GM12878 (cell line): ENCODE measurements at regions not wholly inside any gene's neighbourhood (a gene's known extent, or its start where the extent isn't known, plus 50 kb on each side); places are given as distances from the start of the nearest gene placed in this dataset.

Source experiments
- ATAC-seq: fragments of 200-7000 bp; cut with Tn5 transposase; 3 replicates; pipeline ENCODE4 v1.9.1; 2020; ENCODE audit warnings: mild to moderate bottlenecking, moderate library complexity
- BruUV-seq: library from RNA; stranded (reverse); fragments of 400-500 nt; replicated peaks from 2 replicates; lab custom pipeline; 2021; lab: Mats Ljungman, UMichigan
- CTCF ChIA-PET: fragments of 300-600 bp; sonication (Branson Sonifier 250); formaldehyde crosslinking; extraction: SDS; loops from one replicate; lab custom pipeline; 2021; ENCODE audit warnings: inconsistent platforms; lab: Yijun Ruan, JAX
- POLR2A ChIA-PET: fragments of 350-600 bp; formaldehyde crosslinking; extraction: SDS; loops from one replicate; lab custom pipeline; 2021; ENCODE audit warnings: inconsistent platforms; lab: Charles Lee
- RAD21 ChIA-PET: fragments of 300-600 bp; sonication (Branson Sonifier 250); formaldehyde crosslinking; loops from one replicate; lab custom pipeline; 2023; ENCODE audit warnings: antibody characterized with exemption; ENCODE audit not compliant: unreplicated experiment; lab: Charles Lee
- SMC1A ChIA-PET: fragments of 300-600 bp; sonication (Branson Sonifier 250); formaldehyde crosslinking; loops from one replicate; lab custom pipeline; 2023; ENCODE audit not compliant: unreplicated experiment, uncharacterized antibody; lab: Charles Lee
- DNase-seq: peaks from one replicate; pipeline ENCODE4 v3.0.0-alpha.2; 2011; ENCODE audit warnings: low read depth, low spot score
- FAIRE-seq: peaks from 3 replicates; lab custom pipeline; 2011; peaks lifted over from hg19 to GRCh38; lab: Jason Lieb, UNC
- H2AFZ ChIP-seq: 2 replicates; pipeline ENCODE4 v1.6.0; 2011; ENCODE audit warnings: low read depth, low read length, control low read depth; ENCODE audit not compliant: control insufficient read depth
- H3K27ac ChIP-seq: 2 replicates; pipeline ENCODE4 v1.5.1; 2011; ENCODE audit warnings: control low read depth; ENCODE audit not compliant: control insufficient read depth, insufficient read depth
- H3K27me3 ChIP-seq, 2 experiments: replicated peaks in 1 of 2; 2 replicates each; pipeline versions ENCODE4 v1.6.0 to v1.6.1; 2011; ENCODE audit warnings: low read length in 1 of 2; ENCODE audit not compliant: control insufficient read depth in 2 of 2, insufficient read depth in 2 of 2
- H3K36me3 ChIP-seq, 2 experiments: 2 replicates each; pipeline ENCODE4 v1.5.1; 2011; ENCODE audit warnings: low read length in 1 of 2; ENCODE audit not compliant: control insufficient read depth in 2 of 2, insufficient read depth in 2 of 2
- H3K4me1 ChIP-seq: 2 replicates; pipeline ENCODE4 v1.6.1; 2011; ENCODE audit warnings: mild to moderate bottlenecking, low read length, moderate library complexity, mixed read lengths; ENCODE audit not compliant: control insufficient read depth, insufficient read depth
- H3K4me2 ChIP-seq: 2 replicates; pipeline ENCODE4 v1.6.0; 2011; ENCODE audit warnings: control low read depth; ENCODE audit not compliant: control insufficient read depth, insufficient read depth
- H3K4me3 ChIP-seq: fragments of 200-600 bp; sonication (generic); 2 replicates; pipeline ENCODE4 v1.5.1; 2016
- H3K79me2 ChIP-seq: 2 replicates; pipeline ENCODE4 v1.6.0; 2011; ENCODE audit warnings: low read length; ENCODE audit not compliant: control insufficient read depth, insufficient read depth
- H3K9ac ChIP-seq: 2 replicates; pipeline ENCODE4 v1.8.0; 2011; ENCODE audit warnings: low read length, control low read depth, mixed read lengths; ENCODE audit not compliant: control insufficient read depth, insufficient read depth
- H3K9me3 ChIP-seq: replicated peaks from 3 replicates; pipeline ENCODE4 v1.5.1; 2011; ENCODE audit warnings: mild to moderate bottlenecking, low read length; ENCODE audit not compliant: control insufficient read depth, insufficient read depth
- H4K20me1 ChIP-seq: 2 replicates; pipeline ENCODE4 v1.6.0; 2011; ENCODE audit not compliant: control insufficient read depth, insufficient read depth
- BRCA1 ChIP-seq: IDR thresholded peaks from 2 replicates; pipeline ENCODE4 v1.6.1; 2011; ENCODE audit warnings: low read depth, low read length, improper control_type of control experiment
- CREB1 ChIP-seq: IDR thresholded peaks from 2 replicates; pipeline ENCODE4 v1.6.1; 2012; ENCODE audit warnings: low read depth, mild to moderate bottlenecking, inconsistent platforms
- WGBS: methylation state at CpG from one replicate; pipeline ENCODE4 v1.1.6; 2016; ENCODE audit warnings: low lambda C conversion rate; ENCODE audit not compliant: insufficient replicate concordance, insufficient coverage; ENCODE audit errors: missing lambda C conversion rate; 5-methylcytosine and 5-hydroxymethylcytosine counted together
- in situ Hi-C: fragments of 300-500 bp; cut with MboI; formaldehyde crosslinking; loops from 9 replicates; pipeline ENCODE4 v1.14.3; 2018; ENCODE audit warnings: mixed read lengths
- intact Hi-C: fragments of 100-400 bp; cut with micrococcal nuclease; formaldehyde crosslinking; loops from one replicate; pipeline ENCODE4 v1.14.2; 2022; ENCODE audit not compliant: unreplicated experiment
- TF ChIP-seq, protein P1 (sequence below): fragments of 450-650 bp; IDR thresholded peaks from 2 replicates; pipeline ENCODE4 v1.6.1; 2018; ENCODE audit warnings: borderline replicate concordance, mild to moderate bottlenecking; ENCODE audit not compliant: partially characterized antibody
- TF ChIP-seq, protein P2 (sequence below): fragments of 450-650 bp; formaldehyde crosslinking; IDR thresholded peaks from 2 replicates; pipeline ENCODE4 v1.4.0; 2020; ENCODE audit warnings: mild to moderate bottlenecking, moderate library complexity
- TF ChIP-seq, protein P3 (sequence below): IDR thresholded peaks from 2 replicates; pipeline ENCODE4 v1.6.1; 2012; ENCODE audit warnings: improper control_type of control experiment, low read depth, low read length; ENCODE audit not compliant: insufficient replicate concordance
- TF ChIP-seq, protein P4 (sequence below): fragments of 450-650 bp; IDR thresholded peaks from 2 replicates; pipeline ENCODE4 v1.6.1; 2017; ENCODE audit warnings: borderline replicate concordance

DNA sequence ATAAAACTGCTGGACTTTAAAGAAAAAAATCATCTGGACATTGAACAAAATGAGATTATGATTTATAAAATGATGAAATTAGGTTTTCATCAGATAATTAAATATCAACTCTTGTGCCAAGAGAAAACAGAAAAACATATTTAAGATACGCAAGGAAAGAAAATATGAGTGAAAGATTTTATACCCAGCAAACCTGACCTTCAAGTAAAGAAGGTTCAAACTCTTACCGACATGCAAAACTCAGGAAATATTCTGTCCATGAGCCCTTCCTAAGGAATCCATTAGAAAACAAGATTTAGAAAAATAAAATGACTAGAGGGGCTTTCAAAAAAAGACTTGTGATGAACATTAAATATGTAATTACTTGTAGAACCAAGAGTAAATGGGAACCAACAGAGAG, 257.2 kb upstream of the ARID1B start:
- no peak for DNase-seq
- CTCF ChIA-PET = no interaction called here
- Histone ChIP-seq H3K9me3 (no peaks in the 10 kb centered on the region; the same call in 1 of the 3 replicates), H3K79me2 (no peaks in the 10 kb centered on the region), H3K4me3 (no peak overlapping the region), H3K27ac (no peak overlapping the region), H3K36me3 (no peaks in the 10 kb centered on the region), H2AFZ (no peak overlapping the region), H4K20me1 (no peaks in the 10 kb centered on the region), H3K9ac (no peak overlapping the region), H3K4me2 (no peak overlapping the region), H3K4me1 (no peaks in the 10 kb centered on the region), H3K27me3 (no peaks in the 10 kb centered on the region; a peak in 1 of 4 replicates)
- no peak for ATAC-seq
- TF ChIP-seq, protein P1, sequence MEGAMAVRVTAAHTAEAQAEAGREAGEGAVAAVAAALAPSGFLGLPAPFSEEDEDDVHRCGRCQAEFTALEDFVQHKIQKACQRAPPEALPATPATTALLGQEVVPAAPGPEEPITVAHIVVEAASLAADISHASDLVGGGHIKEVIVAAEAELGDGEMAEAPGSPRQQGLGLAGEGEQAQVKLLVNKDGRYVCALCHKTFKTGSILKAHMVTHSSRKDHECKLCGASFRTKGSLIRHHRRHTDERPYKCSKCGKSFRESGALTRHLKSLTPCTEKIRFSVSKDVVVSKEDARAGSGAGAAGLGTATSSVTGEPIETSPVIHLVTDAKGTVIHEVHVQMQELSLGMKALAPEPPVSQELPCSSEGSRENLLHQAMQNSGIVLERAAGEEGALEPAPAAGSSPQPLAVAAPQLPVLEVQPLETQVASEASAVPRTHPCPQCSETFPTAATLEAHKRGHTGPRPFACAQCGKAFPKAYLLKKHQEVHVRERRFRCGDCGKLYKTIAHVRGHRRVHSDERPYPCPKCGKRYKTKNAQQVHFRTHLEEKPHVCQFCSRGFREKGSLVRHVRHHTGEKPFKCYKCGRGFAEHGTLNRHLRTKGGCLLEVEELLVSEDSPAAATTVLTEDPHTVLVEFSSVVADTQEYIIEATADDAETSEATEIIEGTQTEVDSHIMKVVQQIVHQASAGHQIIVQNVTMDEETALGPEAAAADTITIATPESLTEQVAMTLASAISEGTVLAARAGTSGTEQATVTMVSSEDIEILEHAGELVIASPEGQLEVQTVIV = no peak
- no peak for TF ChIP-seq CREB1
- TF ChIP-seq, protein P2, sequence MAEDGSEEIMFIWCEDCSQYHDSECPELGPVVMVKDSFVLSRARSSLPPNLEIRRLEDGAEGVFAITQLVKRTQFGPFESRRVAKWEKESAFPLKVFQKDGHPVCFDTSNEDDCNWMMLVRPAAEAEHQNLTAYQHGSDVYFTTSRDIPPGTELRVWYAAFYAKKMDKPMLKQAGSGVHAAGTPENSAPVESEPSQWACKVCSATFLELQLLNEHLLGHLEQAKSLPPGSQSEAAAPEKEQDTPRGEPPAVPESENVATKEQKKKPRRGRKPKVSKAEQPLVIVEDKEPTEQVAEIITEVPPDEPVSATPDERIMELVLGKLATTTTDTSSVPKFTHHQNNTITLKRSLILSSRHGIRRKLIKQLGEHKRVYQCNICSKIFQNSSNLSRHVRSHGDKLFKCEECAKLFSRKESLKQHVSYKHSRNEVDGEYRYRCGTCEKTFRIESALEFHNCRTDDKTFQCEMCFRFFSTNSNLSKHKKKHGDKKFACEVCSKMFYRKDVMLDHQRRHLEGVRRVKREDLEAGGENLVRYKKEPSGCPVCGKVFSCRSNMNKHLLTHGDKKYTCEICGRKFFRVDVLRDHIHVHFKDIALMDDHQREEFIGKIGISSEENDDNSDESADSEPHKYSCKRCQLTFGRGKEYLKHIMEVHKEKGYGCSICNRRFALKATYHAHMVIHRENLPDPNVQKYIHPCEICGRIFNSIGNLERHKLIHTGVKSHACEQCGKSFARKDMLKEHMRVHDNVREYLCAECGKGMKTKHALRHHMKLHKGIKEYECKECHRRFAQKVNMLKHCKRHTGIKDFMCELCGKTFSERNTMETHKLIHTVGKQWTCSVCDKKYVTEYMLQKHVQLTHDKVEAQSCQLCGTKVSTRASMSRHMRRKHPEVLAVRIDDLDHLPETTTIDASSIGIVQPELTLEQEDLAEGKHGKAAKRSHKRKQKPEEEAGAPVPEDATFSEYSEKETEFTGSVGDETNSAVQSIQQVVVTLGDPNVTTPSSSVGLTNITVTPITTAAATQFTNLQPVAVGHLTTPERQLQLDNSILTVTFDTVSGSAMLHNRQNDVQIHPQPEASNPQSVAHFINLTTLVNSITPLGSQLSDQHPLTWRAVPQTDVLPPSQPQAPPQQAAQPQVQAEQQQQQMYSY = no peak
- TF ChIP-seq, protein P3, sequence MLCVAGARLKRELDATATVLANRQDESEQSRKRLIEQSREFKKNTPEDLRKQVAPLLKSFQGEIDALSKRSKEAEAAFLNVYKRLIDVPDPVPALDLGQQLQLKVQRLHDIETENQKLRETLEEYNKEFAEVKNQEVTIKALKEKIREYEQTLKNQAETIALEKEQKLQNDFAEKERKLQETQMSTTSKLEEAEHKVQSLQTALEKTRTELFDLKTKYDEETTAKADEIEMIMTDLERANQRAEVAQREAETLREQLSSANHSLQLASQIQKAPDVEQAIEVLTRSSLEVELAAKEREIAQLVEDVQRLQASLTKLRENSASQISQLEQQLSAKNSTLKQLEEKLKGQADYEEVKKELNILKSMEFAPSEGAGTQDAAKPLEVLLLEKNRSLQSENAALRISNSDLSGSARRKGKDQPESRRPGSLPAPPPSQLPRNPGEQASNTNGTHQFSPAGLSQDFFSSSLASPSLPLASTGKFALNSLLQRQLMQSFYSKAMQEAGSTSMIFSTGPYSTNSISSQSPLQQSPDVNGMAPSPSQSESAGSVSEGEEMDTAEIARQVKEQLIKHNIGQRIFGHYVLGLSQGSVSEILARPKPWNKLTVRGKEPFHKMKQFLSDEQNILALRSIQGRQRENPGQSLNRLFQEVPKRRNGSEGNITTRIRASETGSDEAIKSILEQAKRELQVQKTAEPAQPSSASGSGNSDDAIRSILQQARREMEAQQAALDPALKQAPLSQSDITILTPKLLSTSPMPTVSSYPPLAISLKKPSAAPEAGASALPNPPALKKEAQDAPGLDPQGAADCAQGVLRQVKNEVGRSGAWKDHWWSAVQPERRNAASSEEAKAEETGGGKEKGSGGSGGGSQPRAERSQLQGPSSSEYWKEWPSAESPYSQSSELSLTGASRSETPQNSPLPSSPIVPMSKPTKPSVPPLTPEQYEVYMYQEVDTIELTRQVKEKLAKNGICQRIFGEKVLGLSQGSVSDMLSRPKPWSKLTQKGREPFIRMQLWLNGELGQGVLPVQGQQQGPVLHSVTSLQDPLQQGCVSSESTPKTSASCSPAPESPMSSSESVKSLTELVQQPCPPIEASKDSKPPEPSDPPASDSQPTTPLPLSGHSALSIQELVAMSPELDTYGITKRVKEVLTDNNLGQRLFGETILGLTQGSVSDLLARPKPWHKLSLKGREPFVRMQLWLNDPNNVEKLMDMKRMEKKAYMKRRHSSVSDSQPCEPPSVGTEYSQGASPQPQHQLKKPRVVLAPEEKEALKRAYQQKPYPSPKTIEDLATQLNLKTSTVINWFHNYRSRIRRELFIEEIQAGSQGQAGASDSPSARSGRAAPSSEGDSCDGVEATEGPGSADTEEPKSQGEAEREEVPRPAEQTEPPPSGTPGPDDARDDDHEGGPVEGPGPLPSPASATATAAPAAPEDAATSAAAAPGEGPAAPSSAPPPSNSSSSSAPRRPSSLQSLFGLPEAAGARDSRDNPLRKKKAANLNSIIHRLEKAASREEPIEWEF = no peak
- TF ChIP-seq BRCA1 = no peak
- TF ChIP-seq, protein P4, sequence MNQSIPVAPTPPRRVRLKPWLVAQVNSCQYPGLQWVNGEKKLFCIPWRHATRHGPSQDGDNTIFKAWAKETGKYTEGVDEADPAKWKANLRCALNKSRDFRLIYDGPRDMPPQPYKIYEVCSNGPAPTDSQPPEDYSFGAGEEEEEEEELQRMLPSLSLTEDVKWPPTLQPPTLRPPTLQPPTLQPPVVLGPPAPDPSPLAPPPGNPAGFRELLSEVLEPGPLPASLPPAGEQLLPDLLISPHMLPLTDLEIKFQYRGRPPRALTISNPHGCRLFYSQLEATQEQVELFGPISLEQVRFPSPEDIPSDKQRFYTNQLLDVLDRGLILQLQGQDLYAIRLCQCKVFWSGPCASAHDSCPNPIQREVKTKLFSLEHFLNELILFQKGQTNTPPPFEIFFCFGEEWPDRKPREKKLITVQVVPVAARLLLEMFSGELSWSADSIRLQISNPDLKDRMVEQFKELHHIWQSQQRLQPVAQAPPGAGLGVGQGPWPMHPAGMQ = no peak
- RAD21 ChIA-PET = no interaction called here
- in situ Hi-C loops (no loop called here), intact Hi-C loops (no loop called here)
- POLR2A ChIA-PET = no interaction called here
- WGBS = 61% methylated on average over 2 of the region's 2 CpGs
- SMC1A ChIA-PET = no interaction called here
- no peak for FAIRE-seq
- BruUV-seq = no TSS peak
